ENCODE measurements at regions not wholly inside any gene's neighbourhood (a gene's known extent, or its start where the extent isn't known, plus 50 kb on each side); places are given as distances from the start of the nearest gene placed in this dataset.

DNA sequence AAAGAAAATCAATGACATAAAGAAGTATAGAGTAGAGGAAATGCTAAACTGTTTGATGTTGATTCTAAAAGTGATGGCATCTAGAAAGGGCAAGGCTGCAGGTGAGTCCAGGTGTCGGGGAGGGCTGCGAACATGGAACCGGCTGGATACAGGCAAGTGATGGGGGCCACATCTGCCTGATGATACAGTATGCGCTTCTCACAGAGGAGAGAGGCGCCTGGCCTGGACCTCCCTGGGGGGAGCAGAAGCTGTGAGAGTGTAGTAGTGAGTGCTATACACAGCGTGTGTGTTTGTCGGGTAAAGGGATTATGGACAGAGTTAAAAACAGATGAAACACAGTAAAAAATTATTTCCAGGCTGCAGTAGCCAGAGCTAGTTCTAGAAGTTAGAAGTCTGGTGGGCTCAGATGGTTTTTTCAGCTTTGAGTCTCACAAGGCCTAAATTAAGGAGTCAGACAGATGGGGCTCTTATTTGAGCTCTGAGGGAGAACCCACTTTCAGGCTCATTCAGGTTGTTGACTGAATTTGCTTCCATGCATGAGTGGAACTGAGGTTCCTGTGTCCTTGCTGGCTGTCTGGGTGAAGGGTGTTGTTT, 195.8 kb upstream of the ARG1 start:
- Mint-ChIP-seq H3K27ac (ENCODE audit: low read depth, unreplicated experiment) (no peak overlapping the region), H3K9me3 (ENCODE audit: unreplicated experiment) (no peaks in the 10 kb centered on the region), H3K27me3 (ENCODE audit: insufficient read depth, unreplicated experiment) (no peaks in the 10 kb centered on the region), H3K4me1 (ENCODE audit: insufficient read depth, unreplicated experiment) (peaks cover 7% of the 10 kb centered on the region), H3K36me3 (ENCODE audit: insufficient read depth, unreplicated experiment) (no peaks in the 10 kb centered on the region), H3K4me3 (ENCODE audit: unreplicated experiment) (no peak overlapping the region)
- TF ChIP-seq, protein P1, sequence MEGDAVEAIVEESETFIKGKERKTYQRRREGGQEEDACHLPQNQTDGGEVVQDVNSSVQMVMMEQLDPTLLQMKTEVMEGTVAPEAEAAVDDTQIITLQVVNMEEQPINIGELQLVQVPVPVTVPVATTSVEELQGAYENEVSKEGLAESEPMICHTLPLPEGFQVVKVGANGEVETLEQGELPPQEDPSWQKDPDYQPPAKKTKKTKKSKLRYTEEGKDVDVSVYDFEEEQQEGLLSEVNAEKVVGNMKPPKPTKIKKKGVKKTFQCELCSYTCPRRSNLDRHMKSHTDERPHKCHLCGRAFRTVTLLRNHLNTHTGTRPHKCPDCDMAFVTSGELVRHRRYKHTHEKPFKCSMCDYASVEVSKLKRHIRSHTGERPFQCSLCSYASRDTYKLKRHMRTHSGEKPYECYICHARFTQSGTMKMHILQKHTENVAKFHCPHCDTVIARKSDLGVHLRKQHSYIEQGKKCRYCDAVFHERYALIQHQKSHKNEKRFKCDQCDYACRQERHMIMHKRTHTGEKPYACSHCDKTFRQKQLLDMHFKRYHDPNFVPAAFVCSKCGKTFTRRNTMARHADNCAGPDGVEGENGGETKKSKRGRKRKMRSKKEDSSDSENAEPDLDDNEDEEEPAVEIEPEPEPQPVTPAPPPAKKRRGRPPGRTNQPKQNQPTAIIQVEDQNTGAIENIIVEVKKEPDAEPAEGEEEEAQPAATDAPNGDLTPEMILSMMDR (IDR thresholded peaks at IDR 0.05; ENCODE audit: unreplicated experiment): no peak
- ChIA-PET POLR2A (no interaction called here), CTCF (no interaction called here)
- DNase-seq (ENCODE audit: unreplicated experiment): no peak
- no TSS peak for BruUV-seq (replicated peaks)
- intact Hi-C loops (cut with micrococcal nuclease): no loop called here

- POLR2A ChIA-PET: no interaction called here
- Mint-ChIP-seq H3K27ac (ENCODE audit: low read depth, unreplicated experiment) (no peak overlapping the region), H3K4me1 (ENCODE audit: insufficient read depth, unreplicated experiment) (peaks cover 12% of the 10 kb centered on the region), H3K27me3 (ENCODE audit: insufficient read depth, unreplicated experiment) (no peaks in the 10 kb centered on the region), H3K9me3 (ENCODE audit: unreplicated experiment) (no peaks in the 10 kb centered on the region), H3K36me3 (ENCODE audit: insufficient read depth, unreplicated experiment) (no peaks in the 10 kb centered on the region), H3K4me3 (ENCODE audit: unreplicated experiment) (no peak overlapping the region)
- TF ChIP-seq, protein P1 (IDR thresholded peaks at IDR 0.05; ENCODE audit: unreplicated experiment): no peak
- no peak for DNase-seq (ENCODE audit: unreplicated experiment)
- intact Hi-C loops (cut with micrococcal nuclease): no loop called here
- no TSS peak for BruUV-seq (replicated peaks)
- CTCF ChIA-PET: interaction anchor here (0.7 kb wide), 1 partner anchor 953 kb away, joined by 3 read pairs; no protein-coding TSS in a partner anchor
Observed at GRCh38 chr6:131378874-131379273, 194.2 kb upstream of the ARG1 start.

GRCh38 chr6:131379948-131380347, 193.1 kb upstream of the ARG1 start:
- no peaks in the 10 kb centered on the region for H3K36me3 Mint-ChIP-seq (ENCODE audit: insufficient read depth, unreplicated experiment)
- no peak overlapping the region for H3K27ac Mint-ChIP-seq (ENCODE audit: low read depth, unreplicated experiment)
- H3K9me3 Mint-ChIP-seq (ENCODE audit: unreplicated experiment): no peaks in the 10 kb centered on the region
- DNase-seq (ENCODE audit: unreplicated experiment): peak; percentile 45
- no TSS peak for BruUV-seq (replicated peaks)
- H3K4me1 Mint-ChIP-seq (ENCODE audit: insufficient read depth, unreplicated experiment): peaks cover 18% of the 10 kb centered on the region
- no peaks in the 10 kb centered on the region for H3K27me3 Mint-ChIP-seq (ENCODE audit: insufficient read depth, unreplicated experiment)
- POLR2A ChIA-PET: no interaction called here
- intact Hi-C loops (cut with micrococcal nuclease): no loop called here
- H3K4me3 Mint-ChIP-seq (ENCODE audit: unreplicated experiment): no peak overlapping the region
- TF ChIP-seq, protein P1 (IDR thresholded peaks at IDR 0.05; ENCODE audit: unreplicated experiment): no peak
- CTCF ChIA-PET: interaction anchor here (0.6 kb wide), 1 partner anchor 81 kb away, joined by 3 read pairs; no protein-coding TSS in a partner anchor

DNA sequence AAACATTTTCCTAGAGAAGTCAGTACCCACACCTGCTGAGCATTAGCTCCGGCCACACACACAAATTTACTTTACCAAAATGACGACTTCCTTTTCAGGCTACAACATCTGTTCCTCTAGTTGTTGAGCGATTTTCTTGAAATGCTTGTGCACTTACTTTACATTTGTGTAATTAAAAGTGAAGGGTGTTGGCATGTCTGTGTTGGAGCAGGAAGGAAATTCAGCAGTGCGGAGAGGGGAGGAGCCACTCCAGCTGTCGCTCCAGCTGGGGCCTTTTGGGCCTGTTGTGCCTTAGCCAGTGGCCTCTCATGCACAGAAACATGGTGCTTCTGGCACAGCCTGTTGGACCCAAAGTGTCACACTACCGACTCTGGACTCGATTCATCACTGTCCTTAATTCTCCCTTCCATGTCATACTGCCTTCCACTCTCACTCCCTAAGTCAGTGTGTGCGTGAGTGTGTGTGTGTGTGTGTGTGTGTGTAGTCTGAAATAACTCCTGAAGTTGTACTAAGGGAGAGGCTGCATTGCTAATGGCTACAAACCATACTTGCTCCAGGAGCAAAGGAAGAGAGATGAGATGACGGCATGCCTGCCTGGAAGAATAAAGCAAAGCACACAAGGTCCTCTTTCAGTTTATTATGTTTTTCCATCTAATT, 191.8 kb upstream of the ARG1 start:
- CTCF ChIA-PET: no interaction called here
- intact Hi-C loops (cut with micrococcal nuclease): no loop called here
- Mint-ChIP-seq H3K4me3 (ENCODE audit: unreplicated experiment) (no peak overlapping the region), H3K27me3 (ENCODE audit: insufficient read depth, unreplicated experiment) (no peaks in the 10 kb centered on the region), H3K4me1 (ENCODE audit: insufficient read depth, unreplicated experiment) (peaks cover 18% of the 10 kb centered on the region), H3K27ac (ENCODE audit: low read depth, unreplicated experiment) (no peak overlapping the region), H3K9me3 (ENCODE audit: unreplicated experiment) (no peaks in the 10 kb centered on the region), H3K36me3 (ENCODE audit: insufficient read depth, unreplicated experiment) (no peaks in the 10 kb centered on the region)
- no TSS peak for BruUV-seq (replicated peaks)
- TF ChIP-seq, protein P1 (IDR thresholded peaks at IDR 0.05; ENCODE audit: unreplicated experiment): no peak
- POLR2A ChIA-PET: no interaction called here
- no peak for DNase-seq (ENCODE audit: unreplicated experiment)
